ENCODE measurements at regions not wholly inside any gene's neighbourhood (a gene's known extent, or its start where the extent isn't known, plus 50 kb on each side); places are given as distances from the start of the nearest gene placed in this dataset.

DNA sequence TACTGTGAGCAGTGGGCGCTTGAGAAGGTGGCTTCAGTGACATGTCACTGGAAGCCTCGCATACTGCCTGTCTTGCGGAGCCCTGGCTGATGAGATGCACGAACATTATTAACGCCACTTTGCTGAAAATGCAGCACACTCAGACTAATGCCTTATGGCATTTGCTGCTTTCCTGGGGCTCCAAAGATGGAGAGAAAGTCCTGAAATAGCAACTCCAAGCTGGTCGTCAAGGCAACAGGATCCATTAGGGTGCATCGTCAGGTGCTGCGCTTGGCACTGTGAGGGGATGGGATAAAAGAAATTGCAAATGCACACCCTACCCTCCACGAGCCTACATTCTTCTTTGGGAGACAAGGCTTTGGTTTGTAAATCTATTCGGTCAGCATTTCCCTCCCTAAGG is 592.5 kb downstream of the TYW1 start:
- Histone ChIP-seq H2AFZ (ENCODE audit: low read depth, low read length) (no peak overlapping the region), H3K4me3 (ENCODE audit: low read length) (no peak overlapping the region), H3K4me1 (ENCODE audit: low read length) (no peaks in the 10 kb centered on the region), H3K27ac (ENCODE audit: low read length) (no peak overlapping the region), H4K20me1 (ENCODE audit: insufficient read depth, low read length) (no peaks in the 10 kb centered on the region), H3K9me3 (ENCODE audit: insufficient read depth, low read length) (no peaks in the 10 kb centered on the region), H3K27me3 (ENCODE audit: low read depth, low read length) (no peaks in the 10 kb centered on the region), H3K79me2 (ENCODE audit: low read length) (no peaks in the 10 kb centered on the region), H3K4me2 (ENCODE audit: low read length) (no peak overlapping the region), H3K9ac (ENCODE audit: low read length) (no peak overlapping the region), H3K36me3 (replicated peaks; ENCODE audit: low read depth, low read length) (no peaks in the 10 kb centered on the region)
- TF ChIP-seq, protein P1, sequence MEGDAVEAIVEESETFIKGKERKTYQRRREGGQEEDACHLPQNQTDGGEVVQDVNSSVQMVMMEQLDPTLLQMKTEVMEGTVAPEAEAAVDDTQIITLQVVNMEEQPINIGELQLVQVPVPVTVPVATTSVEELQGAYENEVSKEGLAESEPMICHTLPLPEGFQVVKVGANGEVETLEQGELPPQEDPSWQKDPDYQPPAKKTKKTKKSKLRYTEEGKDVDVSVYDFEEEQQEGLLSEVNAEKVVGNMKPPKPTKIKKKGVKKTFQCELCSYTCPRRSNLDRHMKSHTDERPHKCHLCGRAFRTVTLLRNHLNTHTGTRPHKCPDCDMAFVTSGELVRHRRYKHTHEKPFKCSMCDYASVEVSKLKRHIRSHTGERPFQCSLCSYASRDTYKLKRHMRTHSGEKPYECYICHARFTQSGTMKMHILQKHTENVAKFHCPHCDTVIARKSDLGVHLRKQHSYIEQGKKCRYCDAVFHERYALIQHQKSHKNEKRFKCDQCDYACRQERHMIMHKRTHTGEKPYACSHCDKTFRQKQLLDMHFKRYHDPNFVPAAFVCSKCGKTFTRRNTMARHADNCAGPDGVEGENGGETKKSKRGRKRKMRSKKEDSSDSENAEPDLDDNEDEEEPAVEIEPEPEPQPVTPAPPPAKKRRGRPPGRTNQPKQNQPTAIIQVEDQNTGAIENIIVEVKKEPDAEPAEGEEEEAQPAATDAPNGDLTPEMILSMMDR (IDR thresholded peaks at IDR 0.05; ENCODE audit: low read depth, low read length) = no peak
- no peak for TF ChIP-seq EZH2phosphoT487 (IDR thresholded peaks at IDR 0.05; ENCODE audit: low read depth)

DNA sequence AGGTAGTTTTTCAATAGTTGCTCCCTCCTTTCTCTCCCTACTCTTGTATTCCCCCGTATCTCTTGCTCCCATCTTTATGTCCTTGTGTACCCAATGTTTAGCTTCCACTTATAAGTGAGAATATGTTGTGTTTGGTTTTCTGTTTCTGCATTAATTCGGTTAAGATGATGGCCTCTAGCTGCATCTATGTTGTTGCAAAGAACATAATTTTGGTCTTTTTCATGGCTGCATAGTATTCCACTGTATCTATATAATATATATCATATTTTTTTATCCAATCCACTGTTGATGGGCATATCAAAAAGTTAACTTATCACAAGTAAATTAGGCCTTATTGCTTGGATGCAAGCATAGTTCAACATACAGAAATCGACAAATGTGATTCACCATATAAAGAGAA is 594.0 kb downstream of the TYW1 start:
- H3K4me1 ChIP-seq (ENCODE audit: low read length) = no peaks in the 10 kb centered on the region
- TF ChIP-seq, protein P1 (IDR thresholded peaks at IDR 0.05; ENCODE audit: low read depth, low read length) = no peak
- TF ChIP-seq EZH2phosphoT487 (IDR thresholded peaks at IDR 0.05; ENCODE audit: low read depth) = no peak
- H3K36me3 ChIP-seq (replicated peaks; ENCODE audit: low read depth, low read length) = no peaks in the 10 kb centered on the region
- no peaks in the 10 kb centered on the region for H3K9me3 ChIP-seq (ENCODE audit: insufficient read depth, low read length)
- H3K9ac ChIP-seq (ENCODE audit: low read length) = no peak overlapping the region
- H3K27me3 ChIP-seq (ENCODE audit: low read depth, low read length) = no peaks in the 10 kb centered on the region
- H2AFZ ChIP-seq (ENCODE audit: low read depth, low read length) = no peak overlapping the region
- H3K4me2 ChIP-seq (ENCODE audit: low read length) = no peak overlapping the region
- no peaks in the 10 kb centered on the region for H4K20me1 ChIP-seq (ENCODE audit: insufficient read depth, low read length)
- no peak overlapping the region for H3K27ac ChIP-seq (ENCODE audit: low read length)
- no peak overlapping the region for H3K4me3 ChIP-seq (ENCODE audit: low read length)
- no peaks in the 10 kb centered on the region for H3K79me2 ChIP-seq (ENCODE audit: low read length)

GRCh38 chr7:67593794-67594193 is 597.2 kb downstream of the TYW1 start:
- Histone ChIP-seq H2AFZ (ENCODE audit: low read depth, low read length) (no peak overlapping the region), H3K9me3 (ENCODE audit: insufficient read depth, low read length) (no peaks in the 10 kb centered on the region), H3K27me3 (ENCODE audit: low read depth, low read length) (no peaks in the 10 kb centered on the region), H3K4me3 (ENCODE audit: low read length) (no peak overlapping the region), H3K79me2 (ENCODE audit: low read length) (no peaks in the 10 kb centered on the region), H3K4me2 (ENCODE audit: low read length) (no peak overlapping the region), H3K4me1 (ENCODE audit: low read length) (no peaks in the 10 kb centered on the region), H3K36me3 (replicated peaks; ENCODE audit: low read depth, low read length) (no peaks in the 10 kb centered on the region), H4K20me1 (ENCODE audit: insufficient read depth, low read length) (no peaks in the 10 kb centered on the region), H3K27ac (ENCODE audit: low read length) (no peak overlapping the region), H3K9ac (ENCODE audit: low read length) (no peak overlapping the region)
- TF ChIP-seq EZH2phosphoT487 (IDR thresholded peaks at IDR 0.05; ENCODE audit: low read depth) = no peak
- TF ChIP-seq, protein P1 (IDR thresholded peaks at IDR 0.05; ENCODE audit: low read depth, low read length) = no peak

- no peaks in the 10 kb centered on the region for H3K27me3 ChIP-seq (ENCODE audit: low read depth, low read length)
- no peak overlapping the region for H3K4me3 ChIP-seq (ENCODE audit: low read length)
- no peak overlapping the region for H3K9ac ChIP-seq (ENCODE audit: low read length)
- no peaks in the 10 kb centered on the region for H3K9me3 ChIP-seq (ENCODE audit: insufficient read depth, low read length)
- no peaks in the 10 kb centered on the region for H4K20me1 ChIP-seq (ENCODE audit: insufficient read depth, low read length)
- H3K27ac ChIP-seq (ENCODE audit: low read length) = no peak overlapping the region
- no peaks in the 10 kb centered on the region for H3K79me2 ChIP-seq (ENCODE audit: low read length)
- no peak overlapping the region for H2AFZ ChIP-seq (ENCODE audit: low read depth, low read length)
- H3K4me1 ChIP-seq (ENCODE audit: low read length) = no peaks in the 10 kb centered on the region
- TF ChIP-seq, protein P1 (IDR thresholded peaks at IDR 0.05; ENCODE audit: low read depth, low read length) = no peak
- no peak for TF ChIP-seq EZH2phosphoT487 (IDR thresholded peaks at IDR 0.05; ENCODE audit: low read depth)
- no peaks in the 10 kb centered on the region for H3K36me3 ChIP-seq (replicated peaks; ENCODE audit: low read depth, low read length)
- no peak overlapping the region for H3K4me2 ChIP-seq (ENCODE audit: low read length)
Observed at GRCh38 chr7:67595431-67596180, 599.0 kb downstream of the TYW1 start.

Measured in OCI-LY3 (cell line).